ENCODE measurements at regions not wholly inside any gene's neighbourhood (a gene's known extent, or its start where the extent isn't known, plus 50 kb on each side); places are given as distances from the start of the nearest gene placed in this dataset.

- FAIRE-seq: no peak
- TF ChIP-seq POLR2A (IDR thresholded peaks at IDR 0.05; ENCODE audit: low read depth, low read length): no peak
- no peak for DNase-seq (ENCODE audit: insufficient read length, low spot score)
Measured at GRCh38 chr5:74969726-74970125, 82.6 kb downstream of the GCNT4 start.

GRCh38 chr5:74966141-74967026 is 86.0 kb downstream of the GCNT4 start:
- TF ChIP-seq POLR2A (IDR thresholded peaks at IDR 0.05; ENCODE audit: low read depth, low read length): no peak
- FAIRE-seq (no peak), DNase-seq (ENCODE audit: insufficient read length, low spot score) (no peak)

GRCh38 chr5:74963407-74963806 is 89.0 kb downstream of the GCNT4 start:
- FAIRE-seq (no peak), DNase-seq (ENCODE audit: insufficient read length, low spot score) (no peak)
- no peak for TF ChIP-seq POLR2A (IDR thresholded peaks at IDR 0.05; ENCODE audit: low read depth, low read length)

- no peak for TF ChIP-seq POLR2A (IDR thresholded peaks at IDR 0.05; ENCODE audit: low read depth, low read length)
- no peak for DNase-seq (ENCODE audit: insufficient read length, low spot score)
- FAIRE-seq: no peak
Measured at GRCh38 chr5:74957906-74958305, 91.7 kb upstream of the FAM169A start.

GRCh38 chr5:74957029-74957784 is 91.0 kb upstream of the FAM169A start:
- DNase-seq (ENCODE audit: insufficient read length, low spot score) (no peak), FAIRE-seq (no peak)
- no peak for TF ChIP-seq POLR2A (IDR thresholded peaks at IDR 0.05; ENCODE audit: low read depth, low read length)

- FAIRE-seq: no peak
- no peak for TF ChIP-seq POLR2A (IDR thresholded peaks at IDR 0.05; ENCODE audit: low read depth, low read length)
- DNase-seq (ENCODE audit: insufficient read length, low spot score): no peak
Measured at GRCh38 chr5:74956278-74956677, 90.1 kb upstream of the FAM169A start.

DNA sequence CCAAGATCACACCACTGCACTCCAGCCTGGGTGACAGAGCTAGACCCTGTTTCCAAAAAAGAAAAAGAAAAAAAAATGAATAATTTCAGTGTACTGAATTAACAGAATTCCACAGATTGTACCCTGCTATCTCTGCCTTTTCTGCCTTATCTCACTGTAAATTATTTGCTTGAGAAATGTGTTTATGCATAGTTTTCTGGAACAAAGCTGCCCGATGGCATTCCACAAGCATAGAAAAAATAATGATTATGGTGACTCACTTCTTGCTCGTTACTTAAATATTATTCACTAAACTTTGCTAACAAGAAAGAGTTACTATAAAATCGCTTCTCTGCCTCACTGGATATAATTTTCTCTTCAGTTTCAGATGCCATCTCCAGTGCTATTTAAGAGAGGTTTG is 88.7 kb upstream of the FAM169A start:
- FAIRE-seq (no peak), DNase-seq (ENCODE audit: insufficient read length, low spot score) (no peak)
- no peak for TF ChIP-seq POLR2A (IDR thresholded peaks at IDR 0.05; ENCODE audit: low read depth, low read length)

- no peak for TF ChIP-seq POLR2A (IDR thresholded peaks at IDR 0.05; ENCODE audit: low read depth, low read length)
- DNase-seq (ENCODE audit: insufficient read length, low spot score) (no peak), FAIRE-seq (no peak)
Measured at GRCh38 chr5:74953937-74954720, 87.9 kb upstream of the FAM169A start.

- FAIRE-seq (no peak), DNase-seq (ENCODE audit: insufficient read length, low spot score) (no peak)
- no peak for TF ChIP-seq POLR2A (IDR thresholded peaks at IDR 0.05; ENCODE audit: low read depth, low read length)
Measured at GRCh38 chr5:74953554-74953936, 87.4 kb upstream of the FAM169A start.

GRCh38 chr5:74952406-74952805 is 86.2 kb upstream of the FAM169A start:
- DNase-seq (ENCODE audit: insufficient read length, low spot score) (no peak), FAIRE-seq (no peak)
- TF ChIP-seq POLR2A (IDR thresholded peaks at IDR 0.05; ENCODE audit: low read depth, low read length): no peak

GRCh38 chr5:74951865-74952264 is 85.7 kb upstream of the FAM169A start:
- DNase-seq (ENCODE audit: insufficient read length, low spot score) (no peak), FAIRE-seq (no peak)
- TF ChIP-seq POLR2A (IDR thresholded peaks at IDR 0.05; ENCODE audit: low read depth, low read length): no peak

- DNase-seq (ENCODE audit: insufficient read length, low spot score): no peak
Measured at GRCh38 chr5:74950836-74951515, 84.8 kb upstream of the FAM169A start.

DNA sequence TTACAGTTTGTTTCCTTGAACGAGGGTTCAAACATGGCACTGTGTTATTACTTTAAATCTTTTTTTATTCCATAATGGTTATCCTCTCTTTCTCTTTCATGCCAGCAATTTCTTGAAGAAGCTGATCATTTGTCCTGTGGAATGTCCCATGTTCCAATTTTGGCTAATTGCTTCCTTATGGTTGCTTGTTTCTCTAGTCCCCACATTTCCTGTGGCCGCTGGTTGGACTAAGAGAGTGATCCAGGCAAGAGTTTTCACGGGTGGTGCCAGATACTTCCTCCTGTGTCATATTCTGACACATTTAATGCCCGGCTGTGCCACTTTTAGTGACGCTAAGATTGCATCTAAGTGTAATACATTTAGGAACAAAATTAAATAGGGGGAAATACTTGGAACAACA is 83.8 kb upstream of the FAM169A start:
- DNase-seq (ENCODE audit: insufficient read length, low spot score) (no peak), FAIRE-seq (no peak)
- no peak for TF ChIP-seq POLR2A (IDR thresholded peaks at IDR 0.05; ENCODE audit: low read depth, low read length)

More at GRCh38 chr5:74950836-74951515, 84.8 kb upstream of the FAM169A start:
- FAIRE-seq: no peak
- no peak for TF ChIP-seq POLR2A (IDR thresholded peaks at IDR 0.05; ENCODE audit: low read depth, low read length)

Measured in H54 (cell line).